H9 (cell line): ENCODE measurements at regions not wholly inside any gene's neighbourhood (a gene's known extent, or its start where the extent isn't known, plus 50 kb on each side); places are given as distances from the start of the nearest gene placed in this dataset.

Source experiments
- DNase-seq: peaks from one replicate; pipeline ENCODE4 v3.0.0-alpha.2; 2017
- H2AFZ ChIP-seq: one replicate; pipeline ENCODE4 v1.6.1; 2013; ENCODE audit warnings: mild to moderate bottlenecking, low read length, control low read depth, moderate library complexity
- H2AK5ac ChIP-seq: 2 replicates; pipeline ENCODE4 v1.6.1; 2013; ENCODE audit warnings: low read length, control low read depth, mixed read lengths; ENCODE audit not compliant: insufficient read length
- H2BK120ac ChIP-seq: one replicate; pipeline ENCODE4 v1.6.1; 2013; ENCODE audit warnings: low read depth, mild to moderate bottlenecking, low read length, control low read depth, inconsistent platforms; ENCODE audit not compliant: poor library complexity, severe bottlenecking
- H2BK12ac ChIP-seq: 2 replicates; pipeline ENCODE4 v1.6.1; 2013; ENCODE audit warnings: low read length, control low read depth, mixed read lengths, low read depth; ENCODE audit not compliant: insufficient read length
- H2BK15ac ChIP-seq: 2 replicates; pipeline ENCODE4 v1.6.1; 2013; ENCODE audit warnings: low read depth, low read length, control low read depth
- H2BK20ac ChIP-seq: one replicate; pipeline ENCODE4 v1.6.1; 2013; ENCODE audit warnings: low read depth, mild to moderate bottlenecking, low read length, control low read depth, inconsistent platforms; ENCODE audit not compliant: poor library complexity, severe bottlenecking
- H2BK5ac ChIP-seq: 2 replicates; pipeline ENCODE4 v1.6.1; 2013; ENCODE audit warnings: low read length, control low read depth, mixed read lengths; ENCODE audit not compliant: insufficient read length
- H3K14ac ChIP-seq: 2 replicates; pipeline ENCODE4 v1.6.1; 2013; ENCODE audit warnings: low read length, control low read depth; ENCODE audit not compliant: insufficient read depth
- H3K18ac ChIP-seq: 2 replicates; pipeline ENCODE4 v1.6.1; 2013; ENCODE audit warnings: low read depth, mild to moderate bottlenecking, mixed read lengths, low read length, control low read depth; ENCODE audit not compliant: insufficient read length
- H3K23ac ChIP-seq: 2 replicates; pipeline ENCODE4 v1.6.1; 2013; ENCODE audit warnings: low read length, control low read depth, mixed read lengths, low read depth; ENCODE audit not compliant: insufficient read length
- H3K23me2 ChIP-seq: 2 replicates; pipeline ENCODE4 v1.6.1; 2013; ENCODE audit warnings: low read depth, mild to moderate bottlenecking, mixed read lengths, low read length, control low read depth; ENCODE audit not compliant: insufficient read length, poor library complexity, severe bottlenecking
- H3K27ac ChIP-seq: 2 replicates; pipeline ENCODE4 v1.5.1; 2013; ENCODE audit warnings: low read length, control low read depth, mixed read lengths, low read depth; ENCODE audit not compliant: insufficient read length
- H3K27me3 ChIP-seq: 2 replicates; pipeline ENCODE4 v1.6.1; 2013; ENCODE audit warnings: low read length, control low read depth, inconsistent platforms; ENCODE audit not compliant: insufficient read depth
- H3K4ac ChIP-seq: 2 replicates; pipeline ENCODE4 v1.6.1; 2013; ENCODE audit warnings: low read depth, mild to moderate bottlenecking, control low read depth, inconsistent platforms, low read length, moderate library complexity
- H3K4me1 ChIP-seq: 2 replicates; pipeline ENCODE4 v1.6.1; 2013; ENCODE audit warnings: low read length, control low read depth, inconsistent platforms; ENCODE audit not compliant: insufficient read depth
- H3K4me2 ChIP-seq: 2 replicates; pipeline ENCODE4 v1.6.1; 2013; ENCODE audit warnings: low read length, control low read depth, mixed read lengths; ENCODE audit not compliant: insufficient read length, insufficient read depth
- H3K56ac ChIP-seq: 2 replicates; pipeline ENCODE4 v1.6.1; 2013; ENCODE audit warnings: low read depth, mild to moderate bottlenecking, mixed read lengths, low read length, control low read depth; ENCODE audit not compliant: insufficient read length
- H3K79me1 ChIP-seq: 2 replicates; pipeline ENCODE4 v1.6.1; 2013; ENCODE audit warnings: low read depth, mild to moderate bottlenecking, moderate library complexity, low read length, control low read depth, inconsistent platforms; ENCODE audit not compliant: insufficient read depth, poor library complexity, severe bottlenecking
- H3K79me2 ChIP-seq: 2 replicates; pipeline ENCODE4 v1.6.1; 2013; ENCODE audit warnings: low read length, control low read depth, inconsistent platforms; ENCODE audit not compliant: insufficient read depth
- H3K9ac ChIP-seq: 2 replicates; pipeline ENCODE4 v1.6.1; 2013; ENCODE audit warnings: low read length, control low read depth, mixed read lengths; ENCODE audit not compliant: insufficient read length; ENCODE audit errors: extremely low read depth
- H3K9me3 ChIP-seq: one replicate; pipeline ENCODE4 v1.6.1; 2013; ENCODE audit warnings: low read depth, low read length, inconsistent platforms; ENCODE audit not compliant: control insufficient read depth
- H3T11ph ChIP-seq: one replicate; pipeline ENCODE4 v1.6.1; 2013; ENCODE audit warnings: mild to moderate bottlenecking, low read length, control low read depth, inconsistent platforms
- H4K20me1 ChIP-seq: one replicate; pipeline ENCODE4 v1.6.1; 2013; ENCODE audit not compliant: control insufficient read depth, insufficient read length, insufficient read depth
- H4K5ac ChIP-seq: 2 replicates; pipeline ENCODE4 v1.6.1; 2013; ENCODE audit warnings: low read depth, mild to moderate bottlenecking, mixed read lengths, low read length, control low read depth; ENCODE audit not compliant: insufficient read length
- H4K8ac ChIP-seq: replicated peaks from 2 replicates; pipeline ENCODE4 v1.6.1; 2013; ENCODE audit warnings: low read length, control low read depth, mixed read lengths, low read depth; ENCODE audit not compliant: insufficient read length
- H4K91ac ChIP-seq: 2 replicates; pipeline ENCODE4 v1.6.1; 2013; ENCODE audit warnings: low read depth, mild to moderate bottlenecking, moderate library complexity, mixed read lengths, low read length, control low read depth; ENCODE audit not compliant: insufficient read length
- H3K27ac Mint-ChIP-seq, 3 experiments: 2 replicates in 2 of 3; 3 replicates in 1 of 3; pipeline ENCODE4 v1.8.0; 2020 to 2021; ENCODE audit warnings: mixed read lengths in 3 of 3, mild to moderate bottlenecking in 1 of 3, moderate library complexity in 1 of 3
- H3K27me3 Mint-ChIP-seq: 2 replicates; pipeline ENCODE4 v1.8.0; 2021; ENCODE audit warnings: low read depth, mild to moderate bottlenecking, moderate library complexity, mixed read lengths
- H3K36me3 Mint-ChIP-seq, 3 experiments: 2 replicates in 2 of 3; 3 replicates in 1 of 3; pipeline ENCODE4 v1.8.0; 2020 to 2021; ENCODE audit warnings: low read depth in 3 of 3, mixed read lengths in 3 of 3; ENCODE audit not compliant: insufficient read depth in 1 of 3
- H3K4me1 Mint-ChIP-seq, 2 experiments: 2 replicates each; pipeline ENCODE4 v1.8.0; 2020; ENCODE audit warnings: mixed read lengths in 2 of 2
- H3K4me3 Mint-ChIP-seq, 2 experiments: 2 replicates in 1 of 2; 3 replicates in 1 of 2; pipeline ENCODE4 v1.8.0; 2020 to 2021; ENCODE audit warnings: mild to moderate bottlenecking in 2 of 2, mixed read lengths in 2 of 2, moderate library complexity in 1 of 2
- H3K9me3 Mint-ChIP-seq, 2 experiments: 2 replicates in 1 of 2; 3 replicates in 1 of 2; pipeline ENCODE4 v1.8.0; 2020; ENCODE audit warnings: mild to moderate bottlenecking in 2 of 2, mixed read lengths in 2 of 2, moderate library complexity in 1 of 2
- CTCF ChIP-seq: fragments of 200-600 bp; sonication (generic); conservative IDR thresholded peaks from 3 replicates; pipeline ENCODE4 v1.8.0; 2021; ENCODE audit warnings: antibody characterized with exemption, mild to moderate bottlenecking
- WGBS: extraction: QIAGEN DNeasy Blood & Tissue Kit; methylation state at CpG from one replicate; pipeline ENCODE4 v1.1.7; 2013; ENCODE audit warnings: missing lambda C conversion rate, low lambda C conversion rate, mixed read lengths; ENCODE audit not compliant: insufficient read length; ENCODE audit errors: extremely low coverage; 5-methylcytosine and 5-hydroxymethylcytosine counted together

- Histone ChIP-seq H2BK5ac (no peak overlapping the region), H3K18ac (no peak overlapping the region), H3K27me3 (no peaks in the 10 kb centered on the region), H3K56ac (no peak overlapping the region), H4K5ac (no peak overlapping the region), H2BK15ac (no peak overlapping the region), H4K8ac (no peak overlapping the region), H2BK120ac (no peak overlapping the region), H3K79me2 (no peaks in the 10 kb centered on the region), H3T11ph (no peak overlapping the region), H2AK5ac (no peak overlapping the region), H4K20me1 (no peaks in the 10 kb centered on the region), H3K23ac (no peak overlapping the region), H3K23me2 (no peaks in the 10 kb centered on the region), H2AFZ (no peak overlapping the region), H3K4ac (no peak overlapping the region), H2BK20ac (no peak overlapping the region), H3K14ac (no peak overlapping the region), H3K9ac (no peak overlapping the region), H2BK12ac (no peak overlapping the region), H3K4me2 (no peak overlapping the region), H3K4me1 (no peaks in the 10 kb centered on the region), H3K79me1 (no peaks in the 10 kb centered on the region), H4K91ac (no peak overlapping the region), H3K27ac (no peak overlapping the region), H3K9me3 (no peaks in the 10 kb centered on the region)
- no peak overlapping the region; a peak in 1 of 7 replicates for H3K27ac Mint-ChIP-seq
- DNase-seq, result no peak
- WGBS, result no CpG with 5 or more reads among the region's 12 CpGs
- no peak overlapping the region for H3K4me3 Mint-ChIP-seq
- no peaks in the 10 kb centered on the region; a peak in 1 of 5 replicates for H3K9me3 Mint-ChIP-seq
- no peak for TF ChIP-seq CTCF
- peaks cover 11 to 19% of the 10 kb centered on the region in 2 experiments for H3K4me1 Mint-ChIP-seq
- no peaks in the 10 kb centered on the region for H3K36me3 Mint-ChIP-seq
- no peaks in the 10 kb centered on the region for H3K27me3 Mint-ChIP-seq
These were observed 80.7 kb downstream of the CHST2 start for GRCh38 chr3:143200001-143200924.
